ENCODE measurements at regions not wholly inside any gene's neighbourhood (a gene's known extent, or its start where the extent isn't known, plus 50 kb on each side); places are given as distances from the start of the nearest gene placed in this dataset.
"Not testable (repeated sequence)": the region's sequence is repeated elsewhere in the genome, so short reads cannot be mapped to it uniquely, and the experiment has no call there.

GRCh38 chr1:66424530-66424929 lies 109.4 kb upstream of the SGIP1 start:
- not testable (repeated sequence) for DNase-seq

- no peak for DNase-seq
Measured at GRCh38 chr1:66426239-66426853, 107.6 kb upstream of the SGIP1 start.

GRCh38 chr1:66430815-66431214 lies 103.1 kb upstream of the SGIP1 start:
- not testable (repeated sequence) for DNase-seq

- DNase-seq, result no peak
Measured at GRCh38 chr1:66431999-66432398, 102.0 kb upstream of the SGIP1 start.

DNA sequence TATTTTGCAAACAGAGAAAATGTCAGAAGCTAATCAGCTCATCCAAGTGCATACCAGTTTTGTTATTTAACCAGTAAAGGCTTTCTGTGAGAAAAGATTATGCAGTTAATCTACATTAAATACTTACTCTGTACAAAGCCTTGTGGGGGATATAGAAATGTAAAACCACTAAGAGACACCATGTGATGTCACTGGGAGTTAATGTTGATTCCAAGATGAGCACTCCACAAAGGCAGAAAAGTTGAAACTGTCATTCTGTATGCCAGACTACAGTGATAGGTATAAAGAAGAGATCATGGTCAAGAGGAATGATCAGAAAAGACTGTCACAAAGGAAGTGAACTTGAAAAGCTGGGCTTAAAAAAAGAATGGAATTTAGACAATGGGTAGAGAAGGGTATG lies 100.3 kb upstream of the SGIP1 start:
- DNase-seq, result no peak

- no peak for DNase-seq
Measured at GRCh38 chr1:66434096-66434495, 99.9 kb upstream of the SGIP1 start.

DNA sequence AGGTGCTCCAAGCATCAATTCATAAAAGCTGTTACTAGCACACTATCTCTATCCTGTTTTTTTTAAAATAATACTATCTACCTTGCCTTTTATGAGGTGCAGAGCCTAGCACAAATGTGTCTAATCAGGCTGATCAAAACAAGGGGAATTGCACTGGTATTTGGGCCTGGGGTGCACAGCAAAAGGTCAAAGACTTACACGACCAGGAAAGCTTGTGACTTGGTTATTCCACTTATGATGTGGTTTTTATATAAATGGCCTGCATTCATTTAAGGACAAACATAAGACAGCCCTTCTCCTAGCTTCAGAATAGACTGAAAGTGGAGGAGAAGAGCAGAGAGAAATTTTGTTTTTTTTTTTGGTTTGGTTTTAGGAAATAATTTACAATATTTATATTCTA lies 98.4 kb upstream of the SGIP1 start:
- DNase-seq, result no peak

GRCh38 chr1:66436378-66437135 lies 97.4 kb upstream of the SGIP1 start:
- DNase-seq, result no peak

GRCh38 chr1:66437136-66437401 lies 96.9 kb upstream of the SGIP1 start:
- DNase-seq, result no peak

- DNase-seq, result no peak
Measured at GRCh38 chr1:66438062-66438461, 95.9 kb upstream of the SGIP1 start.

- no peak for DNase-seq
Measured at GRCh38 chr1:66438501-66438900, 95.5 kb upstream of the SGIP1 start.

GRCh38 chr1:66439031-66439740 lies 94.8 kb upstream of the SGIP1 start:
- no peak for DNase-seq

DNA sequence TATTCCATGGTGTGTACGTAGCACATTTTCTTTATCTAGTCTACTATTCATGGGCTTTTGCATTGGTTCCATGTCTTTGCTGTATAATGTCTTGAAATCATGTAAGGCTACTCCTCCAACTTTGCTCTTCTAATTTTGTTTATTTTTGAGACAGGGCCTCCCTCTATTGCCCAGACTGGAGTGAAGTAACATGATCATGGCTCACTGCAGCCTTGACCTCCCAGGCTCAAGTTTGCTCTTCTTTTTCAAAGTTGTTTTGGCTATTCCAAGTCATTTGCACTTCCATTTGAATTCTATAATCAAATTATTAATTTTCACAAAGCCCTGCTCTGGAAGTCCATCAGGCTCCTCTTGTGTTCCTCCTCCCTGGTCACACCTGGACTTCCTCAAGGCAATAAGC lies 90.2 kb upstream of the SGIP1 start:
- DNase-seq, result no peak

DNA sequence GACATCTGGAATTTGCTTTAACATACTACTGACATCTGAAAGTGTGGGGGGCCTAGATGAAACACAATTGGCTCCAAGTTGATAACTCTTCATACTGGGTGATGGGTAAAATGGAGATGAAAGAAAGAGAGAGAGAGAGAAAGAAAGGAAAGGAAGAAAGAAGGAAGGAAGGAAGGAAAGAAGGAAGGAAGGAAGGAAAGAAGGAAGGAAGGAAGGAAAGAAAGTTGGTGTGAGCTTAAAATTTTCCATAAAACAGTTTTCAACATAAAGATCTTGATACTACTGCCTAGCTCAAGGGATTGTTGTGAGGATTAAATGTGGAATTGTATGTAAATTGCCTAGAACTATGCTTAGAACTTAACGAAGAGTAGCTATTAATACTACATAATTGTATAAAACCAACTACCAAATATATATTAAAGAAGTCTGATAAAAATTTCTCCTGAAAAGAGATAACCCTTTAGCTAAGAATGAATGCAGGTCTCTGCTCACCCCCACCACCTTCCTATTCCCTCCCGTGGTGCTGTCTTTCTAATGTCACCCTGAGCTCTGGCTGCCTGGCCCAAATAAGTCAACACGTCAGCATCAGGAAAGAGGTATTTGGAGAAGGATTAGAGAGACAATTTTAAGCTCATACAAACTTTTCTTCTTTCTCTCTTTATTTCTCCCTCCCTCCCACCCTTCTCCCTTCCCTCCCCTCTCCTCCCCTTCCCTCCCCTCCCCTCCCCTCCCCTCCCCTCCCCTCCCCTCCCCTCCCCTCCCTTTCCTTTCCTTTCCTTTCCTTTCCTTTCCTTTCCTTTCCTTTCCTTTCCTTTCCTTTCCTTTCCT lies 89.3 kb upstream of the SGIP1 start:
- no peak for DNase-seq

DNA sequence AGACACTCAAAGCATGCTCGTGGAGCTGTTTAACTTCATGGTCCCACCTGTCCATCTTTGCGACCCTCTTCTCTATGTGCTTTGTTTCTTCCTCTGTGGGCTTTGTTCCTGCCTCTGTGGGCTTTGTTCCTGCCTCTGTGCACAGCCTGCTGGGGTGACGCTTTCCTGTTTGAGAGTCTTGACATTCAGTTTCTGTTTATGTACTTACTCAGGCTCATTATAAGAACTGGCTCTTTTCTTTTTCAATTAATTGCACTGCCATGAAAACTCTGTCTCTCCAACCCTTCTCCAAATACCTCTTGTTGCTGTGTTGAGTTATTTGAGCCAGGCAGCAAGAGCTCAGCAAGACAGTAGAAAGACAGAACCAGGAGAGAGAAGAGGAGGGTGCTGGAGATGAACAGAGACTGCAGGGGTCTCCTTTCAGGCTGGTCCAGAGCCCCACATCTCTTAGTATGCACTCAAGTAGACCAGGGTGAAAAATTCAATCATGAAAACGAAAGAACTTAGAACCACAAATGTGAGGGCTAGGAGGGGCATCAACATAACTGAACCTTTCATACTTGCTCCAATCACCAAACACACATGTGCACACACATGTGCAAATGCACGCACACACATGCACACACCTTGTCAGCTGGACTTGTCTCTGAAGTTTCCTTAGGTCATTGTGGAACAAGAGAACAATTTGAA lies 88.3 kb upstream of the SGIP1 start:
- no peak for DNase-seq

DNA sequence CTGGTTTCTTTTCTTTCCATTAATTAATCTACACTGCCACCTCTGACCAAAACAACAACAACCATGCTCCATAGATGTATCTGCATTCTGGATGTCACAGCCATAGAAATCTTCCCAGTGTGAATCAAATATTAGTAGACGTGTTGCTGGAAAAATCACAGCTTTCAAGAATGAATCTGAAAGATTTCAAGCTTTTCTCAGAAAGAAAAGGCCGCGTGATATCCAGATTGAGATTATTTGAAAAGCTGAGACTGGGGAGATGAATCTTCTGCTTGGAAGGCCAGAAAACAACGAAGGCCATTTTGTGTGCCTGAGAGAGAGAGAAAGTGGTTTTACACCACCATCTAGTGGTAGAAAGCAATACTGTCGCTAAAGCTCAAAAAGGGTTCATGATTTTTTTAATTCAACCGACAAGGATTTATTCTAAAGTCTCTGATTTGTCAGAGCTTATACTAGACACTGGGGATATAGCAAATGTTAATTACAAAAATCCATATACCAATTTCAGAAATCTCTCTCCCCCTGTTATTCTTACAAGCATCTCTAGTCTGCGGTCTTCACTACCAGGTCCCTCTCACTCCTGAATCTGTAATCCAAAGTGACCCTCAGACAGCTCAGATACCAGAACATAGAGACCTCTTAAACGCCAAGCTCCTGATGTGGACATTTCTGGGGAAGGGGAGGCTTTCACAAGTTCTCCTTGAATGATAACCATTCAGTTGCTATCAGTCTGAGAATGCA lies 87.5 kb upstream of the SGIP1 start:
- DNase-seq, result peak; percentile 33

DNA sequence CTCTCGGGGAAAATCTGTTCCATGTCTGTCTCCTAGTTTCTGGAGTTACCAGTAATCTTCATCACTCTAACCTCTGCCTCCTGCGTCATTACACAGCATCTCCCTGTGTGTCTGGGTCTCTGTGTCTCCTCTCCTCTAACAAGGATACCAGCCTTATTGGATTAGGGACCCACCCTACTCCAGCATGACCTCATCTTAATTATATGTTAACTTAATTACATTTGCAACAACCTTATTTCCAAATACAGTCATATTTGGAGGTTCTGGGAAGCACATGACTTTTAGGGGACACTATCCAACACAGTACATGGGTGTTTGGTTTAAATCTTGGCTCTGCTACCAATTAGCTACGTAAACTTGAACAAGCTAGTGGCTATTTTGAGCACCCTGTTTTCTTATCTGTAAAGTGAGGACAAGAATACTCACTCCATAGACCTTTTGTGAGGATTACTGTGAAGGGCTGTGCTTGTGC lies 83.9 kb upstream of the SGIP1 start:
- DNase-seq, result no peak

- DNase-seq, result no peak
Measured at GRCh38 chr1:66450847-66451246, 83.1 kb upstream of the SGIP1 start.

DNA sequence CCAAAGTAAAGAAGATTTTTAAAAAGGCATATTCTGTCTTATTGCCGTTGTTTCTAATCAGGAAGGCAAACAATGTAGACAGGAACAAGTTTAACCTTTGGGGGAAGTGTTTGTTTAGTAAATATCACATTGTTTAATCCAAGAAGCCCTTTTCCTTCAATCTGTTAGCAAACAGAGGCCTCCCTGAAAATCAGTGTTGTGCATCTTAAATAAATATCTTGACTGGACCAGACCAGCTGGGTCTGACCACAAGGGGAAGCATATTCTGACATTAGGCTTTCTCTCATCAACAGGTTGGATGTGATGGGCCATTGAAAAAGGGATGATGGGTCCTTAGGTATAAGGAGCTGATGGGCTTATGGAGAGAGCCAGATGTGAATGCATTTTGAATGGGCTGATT lies 81.8 kb upstream of the SGIP1 start:
- no peak for DNase-seq

GRCh38 chr1:66452982-66453381 lies 81.0 kb upstream of the SGIP1 start:
- no peak for DNase-seq

DNA sequence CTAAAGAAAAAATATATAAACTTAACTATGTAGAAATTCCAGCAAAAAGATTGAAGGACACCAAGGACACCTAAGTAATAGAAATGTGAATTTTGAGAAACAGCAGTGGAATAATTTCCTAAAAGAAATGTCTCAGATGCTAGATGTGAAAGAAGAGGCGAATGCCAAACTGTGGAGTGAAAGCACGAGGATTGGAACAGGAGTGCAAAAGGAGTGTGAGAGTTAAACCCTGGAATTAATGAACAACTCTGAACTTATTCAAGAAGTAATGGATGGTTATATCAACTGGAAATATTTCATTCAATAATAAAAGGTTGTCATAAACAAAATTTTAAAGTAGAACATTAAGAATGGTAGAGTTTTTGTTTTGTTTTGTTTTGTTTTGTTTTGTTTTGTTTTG lies 78.5 kb upstream of the SGIP1 start:
- no peak for DNase-seq

GRCh38 chr1:66460776-66461175 lies 73.2 kb upstream of the SGIP1 start:
- DNase-seq, result no peak

All from COR-L47 (cell line).